Brain microvascular endothelial cell (primary cell): ENCODE measurements at regions not wholly inside any gene's neighbourhood (a gene's known extent, or its start where the extent isn't known, plus 50 kb on each side); places are given as distances from the start of the nearest gene placed in this dataset.
"Not testable (repeated sequence)": the region's sequence is repeated elsewhere in the genome, so short reads cannot be mapped to it uniquely, and the experiment has no call there.

ENCODE experiments used
- DNase-seq: peaks from one replicate; pipeline ENCODE4 v3.0.0-alpha.2; 2020
- H3K27ac ChIP-seq: fragments of 250-450 bp; sonication (Bioruptor Pico); 2 replicates; pipeline ENCODE4 v1.5.1; 2020; ENCODE audit warnings: mild to moderate bottlenecking, moderate library complexity
- H3K27me3 ChIP-seq: fragments of 250-450 bp; sonication (Bioruptor Pico); replicated peaks from 2 replicates; pipeline ENCODE4 v1.5.1; 2020; ENCODE audit warnings: mild to moderate bottlenecking
- H3K36me3 ChIP-seq: fragments of 250-450 bp; sonication (Bioruptor Pico); replicated peaks from 2 replicates; pipeline ENCODE4 v1.5.1; 2020; ENCODE audit warnings: mild to moderate bottlenecking
- H3K4me3 ChIP-seq: 2 replicates; pipeline ENCODE4 v1.5.1; 2011; ENCODE audit warnings: low read depth, mild to moderate bottlenecking, control low read depth, low read length, moderate library complexity
- CTCF ChIP-seq: IDR thresholded peaks from 2 replicates; pipeline ENCODE4 v1.5.1; 2011; ENCODE audit warnings: low read depth, mild to moderate bottlenecking, moderate library complexity, low read length, control low read depth, inconsistent platforms; ENCODE audit errors: missing control alignments
- in situ Hi-C: cut with HindIII; loops from 2 replicates; pipeline ENCODE4 v1.10.0; 2017; ENCODE audit warnings: low sequenced_read_pairs, low pct_ligation_motif_present

DNA sequence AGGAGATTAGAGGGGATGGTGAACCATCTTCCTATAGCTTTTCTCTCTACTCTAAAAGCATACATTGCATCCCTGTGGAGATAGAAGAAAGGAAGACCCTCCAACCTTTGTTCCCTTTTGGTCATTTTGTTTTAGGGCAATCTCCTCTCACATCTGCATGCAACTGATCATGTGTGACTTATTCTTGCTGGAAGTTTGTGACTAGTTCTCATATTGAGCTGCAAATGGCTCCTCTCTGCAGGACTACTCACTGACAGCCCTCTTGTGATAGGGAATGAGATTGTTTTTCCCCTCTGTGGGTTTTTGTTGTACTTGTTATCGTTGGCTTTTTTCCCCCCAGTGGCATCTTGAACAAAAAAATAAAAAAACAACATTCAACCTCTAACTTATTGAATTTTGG is 416.0 kb upstream of the CNTNAP5 start:
- TF ChIP-seq CTCF: no peak
- in situ Hi-C loops: no loop called here
- Histone ChIP-seq H3K36me3 (no peaks in the 10 kb centered on the region), H3K4me3 (no peak overlapping the region), H3K27ac (no peak overlapping the region), H3K27me3 (no peaks in the 10 kb centered on the region)
- no peak for DNase-seq

- Histone ChIP-seq H3K27me3 (no peaks in the 10 kb centered on the region), H3K36me3 (no peaks in the 10 kb centered on the region), H3K4me3 (no peak overlapping the region), H3K27ac (no peak overlapping the region)
- in situ Hi-C loops: no loop called here
- TF ChIP-seq CTCF: no peak
- DNase-seq: no peak
Observed at GRCh38 chr2:123614596-123614995, 410.5 kb upstream of the CNTNAP5 start.

DNA sequence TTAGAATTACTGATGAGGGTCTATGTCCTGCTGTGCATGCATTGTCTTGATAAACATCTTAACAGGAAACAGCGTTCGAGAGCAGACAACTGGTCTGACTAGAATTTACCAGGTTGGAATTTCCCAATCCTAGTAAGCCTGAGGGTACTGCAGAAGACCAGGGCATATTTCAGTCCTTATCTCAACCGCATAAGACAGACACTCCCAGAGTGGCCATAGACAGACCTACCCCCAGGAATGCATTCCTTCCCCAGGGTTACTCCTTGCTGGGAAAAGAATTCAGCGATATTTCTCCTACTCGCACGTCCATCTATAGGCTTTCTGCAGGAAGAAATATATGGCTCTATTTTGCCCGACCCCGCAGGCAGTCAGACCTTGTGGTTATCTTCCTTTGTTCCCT is 406.4 kb upstream of the CNTNAP5 start:
- DNase-seq, H3K27me3 ChIP-seq, in situ Hi-C loops: not testable (repeated sequence)

GRCh38 chr2:123624816-123625215 is 400.3 kb upstream of the CNTNAP5 start:
- TF ChIP-seq CTCF: no peak
- Histone ChIP-seq H3K4me3 (no peak overlapping the region), H3K27me3 (no peaks in the 10 kb centered on the region), H3K27ac (no peak overlapping the region), H3K36me3 (no peaks in the 10 kb centered on the region)
- in situ Hi-C loops: no loop called here
- DNase-seq: no peak

More for the DNA sequence above, 406.4 kb upstream of the CNTNAP5 start:
- H3K4me3 ChIP-seq, H3K27ac ChIP-seq, H3K36me3 ChIP-seq: not testable (repeated sequence)

DNA sequence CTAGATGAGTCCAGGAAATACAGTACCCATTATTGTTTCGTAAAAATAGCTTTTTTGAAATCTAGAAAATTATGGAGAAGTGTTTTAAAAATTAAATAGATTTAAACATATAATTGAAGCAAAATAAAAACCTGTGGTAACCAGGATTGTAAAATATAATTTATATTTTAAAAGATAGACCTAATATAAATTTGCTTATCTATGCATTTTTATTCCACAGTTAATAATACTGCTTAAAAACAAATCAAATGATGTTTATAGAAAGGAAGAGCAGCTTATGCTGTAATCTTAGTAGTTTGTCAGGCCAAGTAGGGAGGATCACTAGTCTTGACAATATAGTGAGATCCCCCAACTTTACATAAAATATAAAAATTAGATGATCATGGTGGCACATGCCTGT is 388.9 kb upstream of the CNTNAP5 start:
- Histone ChIP-seq H3K27ac (no peak overlapping the region), H3K36me3 (no peaks in the 10 kb centered on the region), H3K4me3 (no peak overlapping the region), H3K27me3 (no peaks in the 10 kb centered on the region)
- TF ChIP-seq CTCF: no peak
- in situ Hi-C loops: no loop called here
- no peak for DNase-seq

GRCh38 chr2:123640685-123641335 is 384.3 kb upstream of the CNTNAP5 start:
- Histone ChIP-seq H3K27ac (no peak overlapping the region), H3K27me3 (no peaks in the 10 kb centered on the region), H3K36me3 (no peaks in the 10 kb centered on the region), H3K4me3 (no peak overlapping the region)
- no peak for DNase-seq
- no peak for TF ChIP-seq CTCF
- in situ Hi-C loops: no loop called here
